Inflammatory macrophage treated with lipopolysaccharide for 1 hour (primary cell): ENCODE measurements at regions not wholly inside any gene's neighbourhood (a gene's known extent, or its start where the extent isn't known, plus 50 kb on each side); places are given as distances from the start of the nearest gene placed in this dataset.

ENCODE experiments used
- DNase-seq, 2 donors: peaks; one replicate each; pipeline ENCODE4 v3.0.0-alpha.2; 2020 to 2022

DNA sequence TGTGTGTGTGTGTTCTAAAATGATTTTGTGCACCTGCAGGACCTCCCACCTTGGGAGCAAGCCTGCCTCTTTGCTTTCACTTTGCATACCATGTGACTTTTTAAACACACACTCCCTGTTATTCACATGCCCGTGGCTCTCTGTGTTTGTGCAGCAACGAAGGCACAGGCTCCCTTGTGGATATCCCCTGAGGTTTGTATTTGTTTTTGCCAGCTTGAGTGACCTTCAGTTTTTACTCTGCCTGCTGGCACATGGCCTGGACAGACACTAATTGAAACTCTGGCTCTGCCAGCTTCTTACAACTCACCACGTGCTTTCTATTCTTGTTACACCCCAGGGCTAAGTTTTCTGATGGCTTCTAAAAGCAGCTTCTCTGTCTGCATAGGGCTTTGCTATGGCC, 885.8 kb downstream of the SH3BGRL start:
- DNase-seq: no peak

- DNase-seq: no peak
Measured at GRCh38 chrX:82092307-82092706, 890.4 kb downstream of the SH3BGRL start.

- DNase-seq: no peak
Measured at GRCh38 chrX:82125103-82125502, 923.2 kb downstream of the SH3BGRL start.

GRCh38 chrX:82127228-82128123, 925.6 kb downstream of the SH3BGRL start:
- no peak for DNase-seq

DNA sequence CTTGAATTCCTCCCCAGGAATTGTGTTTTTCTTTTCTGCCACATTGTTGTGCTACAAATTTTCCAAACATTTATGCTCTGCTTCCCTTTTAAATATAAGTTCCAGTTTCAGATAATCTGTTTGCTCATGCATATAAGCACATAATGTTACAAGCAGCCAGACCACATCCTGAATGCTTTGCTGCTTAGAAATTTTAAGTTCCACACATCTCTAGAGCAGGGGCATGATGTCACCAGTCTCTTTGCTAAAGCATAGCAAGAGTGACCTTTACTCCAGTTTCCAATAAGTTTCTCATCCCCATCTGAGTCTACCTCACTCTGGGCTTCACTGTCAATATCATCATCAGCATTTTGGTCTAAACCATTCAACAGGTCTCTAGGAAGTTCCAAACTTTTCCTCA, 932.5 kb downstream of the SH3BGRL start:
- no peak for DNase-seq

- DNase-seq: no peak
Measured at GRCh38 chrX:82141942-82142341, 940.0 kb downstream of the SH3BGRL start.

- DNase-seq: no peak
Measured at GRCh38 chrX:82161195-82161594, 959.3 kb downstream of the SH3BGRL start.

GRCh38 chrX:82163701-82164100, 961.8 kb downstream of the SH3BGRL start:
- DNase-seq: no peak

- no peak for DNase-seq
Measured at GRCh38 chrX:82196866-82197265, 995.0 kb downstream of the SH3BGRL start.

GRCh38 chrX:82208975-82209374, 1007.1 kb downstream of the SH3BGRL start:
- no peak for DNase-seq

- peak; percentile 11 to 32 for DNase-seq
Measured at GRCh38 chrX:82218361-82218760, 1016.5 kb downstream of the SH3BGRL start.

DNA sequence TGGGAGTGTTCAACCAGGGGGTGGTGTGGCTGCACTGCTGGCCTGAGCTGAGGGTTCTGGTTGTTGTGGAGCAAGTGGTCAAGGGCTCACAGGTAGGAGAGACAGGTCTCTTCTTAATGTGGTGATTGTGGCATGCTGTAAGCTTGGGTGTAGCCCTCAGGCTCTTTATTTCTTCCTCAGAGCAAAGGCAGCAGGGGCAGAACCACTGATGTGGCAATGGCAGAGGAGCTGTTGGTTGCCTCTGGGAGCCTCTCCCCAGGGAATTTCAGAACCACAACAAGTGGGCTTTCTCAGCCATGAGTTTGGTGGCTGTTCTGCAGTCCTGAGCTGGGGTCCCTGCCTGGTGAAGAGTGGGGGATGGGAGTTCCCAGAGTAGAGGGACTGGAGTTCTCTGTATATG, 1017.2 kb downstream of the SH3BGRL start:
- no peak for DNase-seq

DNA sequence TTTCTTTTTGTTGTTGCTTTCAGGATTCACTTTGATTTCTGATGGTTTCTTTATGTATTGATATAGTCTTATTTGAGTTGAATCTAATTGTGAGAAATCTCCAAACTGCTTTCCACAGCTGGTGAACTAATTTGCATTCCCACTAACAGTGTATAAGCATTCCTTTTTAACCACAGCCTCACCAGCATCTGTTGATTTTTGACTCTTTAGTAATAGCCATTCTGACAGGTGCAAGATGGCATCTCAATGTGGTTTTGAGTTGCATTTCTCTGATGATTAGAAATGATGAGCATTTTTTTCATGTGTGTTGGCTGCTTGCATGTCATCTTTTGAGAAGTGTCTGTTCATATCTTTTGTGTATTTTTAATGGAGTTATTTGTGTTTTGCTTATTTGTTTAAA, 1023.1 kb downstream of the SH3BGRL start:
- DNase-seq: no peak

- no peak for DNase-seq
Measured at GRCh38 chrX:82230013-82230412, 1028.1 kb downstream of the SH3BGRL start.

DNA sequence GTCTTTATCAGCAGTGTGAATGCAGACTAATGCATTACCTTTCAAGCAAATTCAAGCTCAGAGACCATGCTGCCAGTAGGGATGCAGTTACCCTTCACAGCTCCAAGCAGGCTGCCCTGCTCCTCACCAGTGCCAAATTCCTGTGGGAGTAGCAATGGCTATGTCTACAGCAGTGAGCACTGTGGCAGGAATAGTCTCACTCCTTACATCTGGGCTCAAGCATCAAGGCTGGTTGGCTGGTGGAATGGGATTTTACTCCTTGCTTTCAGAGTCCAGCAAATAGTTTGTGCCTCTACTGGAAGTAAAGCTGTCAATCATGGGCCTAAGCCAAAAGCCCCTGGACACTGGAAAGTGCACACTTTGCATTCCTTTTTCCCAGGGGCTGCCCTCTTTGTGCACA, 1030.8 kb downstream of the SH3BGRL start:
- no peak for DNase-seq

DNA sequence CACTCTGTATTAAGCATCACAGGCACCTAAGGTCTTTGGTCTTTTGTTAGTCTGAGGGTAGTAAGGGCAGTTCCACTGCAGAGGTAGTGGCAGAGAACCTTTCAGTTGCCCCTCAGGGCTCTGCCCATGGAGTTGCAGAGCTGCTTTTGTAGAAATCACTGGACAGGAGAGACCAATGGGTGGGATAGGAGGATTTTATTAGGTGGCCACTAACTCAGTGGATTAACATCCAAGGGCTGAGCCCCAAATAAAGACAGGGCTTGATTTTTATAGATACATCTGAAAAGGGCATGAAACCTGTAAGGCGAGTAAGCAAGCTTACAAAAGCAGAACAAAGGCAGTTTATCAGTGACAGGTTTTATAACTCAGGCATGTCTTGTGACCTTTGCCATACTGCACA, 1035.4 kb downstream of the SH3BGRL start:
- no peak for DNase-seq
